Trophoblast cell (in vitro differentiated cells and primary cell): ENCODE measurements at regions not wholly inside any gene's neighbourhood (a gene's known extent, or its start where the extent isn't known, plus 50 kb on each side); places are given as distances from the start of the nearest gene placed in this dataset.
A peak's percentile ranks its signal among the peaks of the same experiment; 100 is the strongest.

Experiments
- DNase-seq, 2 donors: peaks; one replicate each; pipeline ENCODE4 v3.0.0-alpha.2; 2016
- H2AFZ ChIP-seq: 2 replicates; pipeline ENCODE4 v1.6.1; 2013; ENCODE audit warnings: low read length, moderate library complexity, mild to moderate bottlenecking; ENCODE audit not compliant: insufficient read depth, poor library complexity
- H2AK5ac ChIP-seq: 2 replicates; pipeline ENCODE4 v1.6.1; 2013; ENCODE audit warnings: mild to moderate bottlenecking, low read length
- H2BK120ac ChIP-seq: 2 replicates; pipeline ENCODE4 v1.6.1; 2013; ENCODE audit warnings: low read length, mild to moderate bottlenecking, moderate library complexity; ENCODE audit not compliant: insufficient read depth, poor library complexity
- H2BK12ac ChIP-seq: 2 replicates; pipeline ENCODE4 v1.6.1; 2013; ENCODE audit warnings: mild to moderate bottlenecking, low read length, moderate library complexity
- H2BK5ac ChIP-seq: 2 replicates; pipeline ENCODE4 v1.6.1; 2013; ENCODE audit warnings: low read length, low read depth, moderate library complexity, mild to moderate bottlenecking; ENCODE audit not compliant: poor library complexity
- H3K14ac ChIP-seq: 2 replicates; pipeline ENCODE4 v1.6.1; 2013; ENCODE audit warnings: mild to moderate bottlenecking, low read length
- H3K18ac ChIP-seq: 2 replicates; pipeline ENCODE4 v1.6.1; 2013; ENCODE audit warnings: mild to moderate bottlenecking, low read length
- H3K23ac ChIP-seq: 2 replicates; pipeline ENCODE4 v1.6.1; 2013; ENCODE audit warnings: low read length
- H3K27ac ChIP-seq: 2 replicates; pipeline ENCODE4 v1.5.1; 2013; ENCODE audit warnings: low read depth, mild to moderate bottlenecking, inconsistent platforms, low read length, moderate library complexity
- H3K27me3 ChIP-seq: 2 replicates; pipeline ENCODE4 v1.6.1; 2013; ENCODE audit warnings: inconsistent platforms, mild to moderate bottlenecking, low read length, moderate library complexity; ENCODE audit not compliant: insufficient read depth
- H3K36me3 ChIP-seq, 2 experiments: 1 replicate in 1 of 2; 2 replicates in 1 of 2; pipeline ENCODE4 v1.6.1; 2013; ENCODE audit warnings: low read length in 2 of 2, mild to moderate bottlenecking in 2 of 2, moderate library complexity in 1 of 2; ENCODE audit not compliant: insufficient read depth in 2 of 2, control insufficient read depth in 1 of 2
- H3K4ac ChIP-seq: 2 replicates; pipeline ENCODE4 v1.6.1; 2013; ENCODE audit warnings: low read depth, mild to moderate bottlenecking, low read length, moderate library complexity
- H3K4me1 ChIP-seq, 2 experiments: 1 replicate in 1 of 2; 2 replicates in 1 of 2; pipeline ENCODE4 v1.6.1; 2013; ENCODE audit warnings: low read length in 2 of 2, mild to moderate bottlenecking in 2 of 2, moderate library complexity in 1 of 2; ENCODE audit not compliant: insufficient read depth in 2 of 2, control insufficient read depth in 1 of 2
- H3K4me2 ChIP-seq: 2 replicates; pipeline ENCODE4 v1.6.1; 2013; ENCODE audit warnings: inconsistent platforms, mild to moderate bottlenecking, low read length, moderate library complexity
- H3K4me3 ChIP-seq: 2 replicates; pipeline ENCODE4 v1.5.1; 2013; ENCODE audit warnings: mild to moderate bottlenecking, low read depth, low read length, inconsistent platforms
- H3K79me1 ChIP-seq: one replicate; pipeline ENCODE4 v1.6.1; 2013; ENCODE audit warnings: low read length
- H3K79me2 ChIP-seq: 2 replicates; pipeline ENCODE4 v1.6.1; 2013; ENCODE audit warnings: low read length, mild to moderate bottlenecking; ENCODE audit not compliant: control insufficient read depth, insufficient read depth, poor library complexity
- H3K9ac ChIP-seq: 2 replicates; pipeline ENCODE4 v1.6.1; 2013; ENCODE audit warnings: mild to moderate bottlenecking, low read length
- H3K9me3 ChIP-seq: 2 replicates; pipeline ENCODE4 v1.6.1; 2013; ENCODE audit warnings: low read depth, mild to moderate bottlenecking, control low read depth, inconsistent platforms, low read length; ENCODE audit not compliant: insufficient read depth
- H4K12ac ChIP-seq: 2 replicates; pipeline ENCODE4 v1.6.1; 2013; ENCODE audit warnings: low read depth, mild to moderate bottlenecking, low read length, moderate library complexity
- H4K8ac ChIP-seq: 2 replicates; pipeline ENCODE4 v1.6.1; 2013; ENCODE audit warnings: low read depth, mild to moderate bottlenecking, low read length, moderate library complexity
- H4K91ac ChIP-seq: one replicate; pipeline ENCODE4 v1.6.1; 2013; ENCODE audit warnings: low read depth, mild to moderate bottlenecking, low read length, moderate library complexity
- WGBS: extraction: QIAGEN DNeasy Blood & Tissue Kit; methylation state at CpG from one replicate; pipeline ENCODE4 v1.1.7; 2013; ENCODE audit warnings: missing lambda C conversion rate; ENCODE audit not compliant: insufficient read length, insufficient coverage; ENCODE audit errors: extremely low coverage; 5-methylcytosine and 5-hydroxymethylcytosine counted together

GRCh38 chr1:222880587-222880986, 65.7 kb downstream of the DISP1 start:
- Histone ChIP-seq H4K12ac (no peak overlapping the region), H2AFZ (no peak overlapping the region), H3K18ac (no peak overlapping the region), H2BK5ac (no peak overlapping the region), H3K27me3 (no peaks in the 10 kb centered on the region), H2AK5ac (no peak overlapping the region), H4K91ac (no peak overlapping the region), H3K9ac (no peak overlapping the region), H3K27ac (no peak overlapping the region), H3K4ac (no peak overlapping the region), H3K79me2 (no peaks in the 10 kb centered on the region), H3K9me3 (no peaks in the 10 kb centered on the region), H3K23ac (no peak overlapping the region), H2BK12ac (no peak overlapping the region), H3K14ac (no peak overlapping the region), H3K4me2 (no peak overlapping the region), H3K79me1 (no peaks in the 10 kb centered on the region), H3K4me1 (peaks cover 0 to 2% of the 10 kb centered on the region in 2 experiments), H3K4me3 (no peak overlapping the region), H2BK120ac (no peak overlapping the region), H4K8ac (no peak overlapping the region), H3K36me3 (no peaks in the 10 kb centered on the region)
- no CpG with 5 or more reads among the region's 2 CpGs for WGBS
- DNase-seq = peak in 1 of 2 donors; percentile 36

GRCh38 chr1:222886194-222886854, 71.5 kb downstream of the DISP1 start:
- H3K4me1 ChIP-seq = no peaks in the 10 kb centered on the region
- DNase-seq = no peak
- no peak overlapping the region for H2AK5ac ChIP-seq
- no peaks in the 10 kb centered on the region for H3K36me3 ChIP-seq
- H3K9ac ChIP-seq = no peak overlapping the region
- H3K9me3 ChIP-seq = no peaks in the 10 kb centered on the region
- H3K27ac ChIP-seq = peak overlapping the region; percentile 25
- no peak overlapping the region for H3K4me3 ChIP-seq
- no peak overlapping the region for H3K23ac ChIP-seq
- no peaks in the 10 kb centered on the region for H3K27me3 ChIP-seq
- no peak overlapping the region for H2BK5ac ChIP-seq
- H4K91ac ChIP-seq = no peak overlapping the region
- no peaks in the 10 kb centered on the region for H3K79me2 ChIP-seq
- H3K79me1 ChIP-seq = no peaks in the 10 kb centered on the region
- no peak overlapping the region for H2BK12ac ChIP-seq
- no CpG with 5 or more reads among the region's 4 CpGs for WGBS
- H3K14ac ChIP-seq = no peak overlapping the region
- H4K12ac ChIP-seq = no peak overlapping the region
- H2AFZ ChIP-seq = no peak overlapping the region
- H2BK120ac ChIP-seq = no peak overlapping the region
- no peak overlapping the region for H3K4me2 ChIP-seq
- no peak overlapping the region for H4K8ac ChIP-seq
- H3K18ac ChIP-seq = no peak overlapping the region
- H3K4ac ChIP-seq = no peak overlapping the region

- no CpG with 5 or more reads among the region's 1 CpG for WGBS
- no peak overlapping the region for H2AFZ ChIP-seq
- H3K79me1 ChIP-seq = no peaks in the 10 kb centered on the region
- no peaks in the 10 kb centered on the region for H3K27me3 ChIP-seq
- no peaks in the 10 kb centered on the region for H3K36me3 ChIP-seq
- H3K18ac ChIP-seq = no peak overlapping the region
- no peak overlapping the region for H3K4ac ChIP-seq
- no peak overlapping the region for H3K23ac ChIP-seq
- no peak overlapping the region for H2BK12ac ChIP-seq
- no peak overlapping the region for H4K12ac ChIP-seq
- no peaks in the 10 kb centered on the region for H3K4me1 ChIP-seq
- no peak overlapping the region for H4K8ac ChIP-seq
- H3K9ac ChIP-seq = no peak overlapping the region
- H3K4me3 ChIP-seq = no peak overlapping the region
- no peak overlapping the region for H3K14ac ChIP-seq
- H2AK5ac ChIP-seq = no peak overlapping the region
- no peak overlapping the region for H2BK120ac ChIP-seq
- no peak overlapping the region for H2BK5ac ChIP-seq
- H3K9me3 ChIP-seq = no peaks in the 10 kb centered on the region
- peak in 1 of 2 donors; percentile 80 for DNase-seq
- no peak overlapping the region for H4K91ac ChIP-seq
- H3K27ac ChIP-seq = no peak overlapping the region
- H3K79me2 ChIP-seq = no peaks in the 10 kb centered on the region
- H3K4me2 ChIP-seq = no peak overlapping the region
These were observed 72.1 kb downstream of the DISP1 start for GRCh38 chr1:222886878-222887351.

- peak in 1 of 2 donors; percentile 37 for DNase-seq
- Histone ChIP-seq H3K9me3 (no peaks in the 10 kb centered on the region), H2BK5ac (no peak overlapping the region), H2BK12ac (no peak overlapping the region), H2AK5ac (no peak overlapping the region), H3K23ac (no peak overlapping the region), H3K9ac (no peak overlapping the region), H3K27ac (no peak overlapping the region), H4K8ac (no peak overlapping the region), H3K36me3 (no peaks in the 10 kb centered on the region), H3K4me3 (no peak overlapping the region), H3K27me3 (no peaks in the 10 kb centered on the region), H3K14ac (no peak overlapping the region), H3K4me1 (no peaks in the 10 kb centered on the region), H4K91ac (no peak overlapping the region), H3K18ac (no peak overlapping the region), H4K12ac (no peak overlapping the region), H3K4me2 (no peak overlapping the region), H3K4ac (no peak overlapping the region), H2AFZ (no peak overlapping the region), H3K79me2 (no peaks in the 10 kb centered on the region), H2BK120ac (no peak overlapping the region), H3K79me1 (no peaks in the 10 kb centered on the region)
- WGBS = no CpG with 5 or more reads among the region's 1 CpG
These were observed 74.6 kb downstream of the DISP1 start for GRCh38 chr1:222889440-222889839.
